ENCODE measurements at regions not wholly inside any gene's neighbourhood (a gene's known extent, or its start where the extent isn't known, plus 50 kb on each side); places are given as distances from the start of the nearest gene placed in this dataset.

DNA sequence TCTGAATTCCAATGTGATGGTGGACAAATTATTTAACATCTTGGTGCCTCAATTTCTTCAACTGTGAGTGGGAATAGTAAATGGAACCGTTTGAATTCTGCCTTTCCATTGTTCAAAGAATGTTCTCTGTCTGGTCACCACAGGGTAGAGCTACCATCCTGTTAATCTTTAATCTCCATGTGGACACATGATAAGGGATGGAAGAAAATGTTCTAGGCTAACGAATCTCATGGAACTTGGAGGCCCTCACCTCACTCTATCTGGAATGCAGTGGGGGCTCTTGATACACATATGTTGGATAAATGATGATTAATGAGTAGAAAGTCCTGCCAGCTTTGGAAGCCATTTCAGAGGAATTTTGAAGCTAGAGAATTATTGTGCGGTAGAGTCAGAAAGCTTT, 118.5 kb upstream of the HABP2 start:
- TF ChIP-seq POLR2AphosphoS5 (IDR thresholded peaks at IDR 0.05) (no peak), EP300 (IDR thresholded peaks at IDR 0.05; ENCODE audit: low read depth) (no peak), POLR2A (IDR thresholded peaks at IDR 0.05) (no peak)
- TF ChIP-seq, protein P1, sequence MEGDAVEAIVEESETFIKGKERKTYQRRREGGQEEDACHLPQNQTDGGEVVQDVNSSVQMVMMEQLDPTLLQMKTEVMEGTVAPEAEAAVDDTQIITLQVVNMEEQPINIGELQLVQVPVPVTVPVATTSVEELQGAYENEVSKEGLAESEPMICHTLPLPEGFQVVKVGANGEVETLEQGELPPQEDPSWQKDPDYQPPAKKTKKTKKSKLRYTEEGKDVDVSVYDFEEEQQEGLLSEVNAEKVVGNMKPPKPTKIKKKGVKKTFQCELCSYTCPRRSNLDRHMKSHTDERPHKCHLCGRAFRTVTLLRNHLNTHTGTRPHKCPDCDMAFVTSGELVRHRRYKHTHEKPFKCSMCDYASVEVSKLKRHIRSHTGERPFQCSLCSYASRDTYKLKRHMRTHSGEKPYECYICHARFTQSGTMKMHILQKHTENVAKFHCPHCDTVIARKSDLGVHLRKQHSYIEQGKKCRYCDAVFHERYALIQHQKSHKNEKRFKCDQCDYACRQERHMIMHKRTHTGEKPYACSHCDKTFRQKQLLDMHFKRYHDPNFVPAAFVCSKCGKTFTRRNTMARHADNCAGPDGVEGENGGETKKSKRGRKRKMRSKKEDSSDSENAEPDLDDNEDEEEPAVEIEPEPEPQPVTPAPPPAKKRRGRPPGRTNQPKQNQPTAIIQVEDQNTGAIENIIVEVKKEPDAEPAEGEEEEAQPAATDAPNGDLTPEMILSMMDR (IDR thresholded peaks at IDR 0.05): no peak
- no peak overlapping the region for H3K4me3 ChIP-seq
- no peaks in the 10 kb centered on the region for H3K9me3 ChIP-seq
- no peaks in the 10 kb centered on the region for H3K27me3 ChIP-seq
- H3K27ac ChIP-seq: no peak overlapping the region
- in situ Hi-C loops (cut with MboI; ENCODE audit: low pct_ligation_motif_present in 1 of 4, low pct_unique_long_range_greater_than_20kb in 1 of 4, low sequenced_read_pairs in 3 of 4): no loop called here
- DNase-seq: no peak
- intact Hi-C loops (cut with DNase I; ENCODE audit: low total_unique reads): no loop called here
- H3K36me3 ChIP-seq: no peaks in the 10 kb centered on the region
- 61 to 63% methylated on average over 3 of the region's 3 CpGs for WGBS, 2 donors (ENCODE audit: low coverage in 1 of 2)
- no peaks in the 10 kb centered on the region for H3K4me1 ChIP-seq

DNA sequence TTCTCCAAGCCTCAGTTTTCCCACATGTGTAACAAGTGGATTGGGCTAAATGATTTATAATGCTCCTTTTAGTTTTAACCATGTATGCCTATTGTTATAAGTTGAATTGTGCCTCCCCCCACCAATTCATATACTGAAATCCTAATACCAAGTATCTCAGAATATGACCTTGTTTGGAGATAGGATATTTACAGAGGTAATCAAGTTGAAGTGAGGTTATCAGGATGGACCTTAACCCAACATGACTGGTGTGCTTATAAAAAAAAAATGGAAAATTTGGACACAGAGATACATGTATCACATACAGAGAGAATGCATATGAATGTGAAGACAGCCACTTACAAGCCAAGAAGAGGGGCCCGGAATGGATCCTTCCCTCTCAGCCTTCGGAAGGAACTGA, 117.9 kb upstream of the HABP2 start:
- H3K27ac ChIP-seq: no peak overlapping the region
- in situ Hi-C loops (cut with MboI; ENCODE audit: low pct_ligation_motif_present in 1 of 4, low pct_unique_long_range_greater_than_20kb in 1 of 4, low sequenced_read_pairs in 3 of 4): no loop called here
- intact Hi-C loops (cut with DNase I; ENCODE audit: low total_unique reads): no loop called here
- H3K9me3 ChIP-seq: no peaks in the 10 kb centered on the region
- TF ChIP-seq, protein P1 (IDR thresholded peaks at IDR 0.05): no peak
- TF ChIP-seq EP300 (IDR thresholded peaks at IDR 0.05; ENCODE audit: low read depth): no peak
- 86 to 100% methylated on average over 2 of the region's 2 CpGs for WGBS, 2 donors (ENCODE audit: low coverage in 1 of 2)
- no peak for DNase-seq
- H3K27me3 ChIP-seq: no peaks in the 10 kb centered on the region
- H3K36me3 ChIP-seq: no peaks in the 10 kb centered on the region
- no peaks in the 10 kb centered on the region for H3K4me1 ChIP-seq
- H3K4me3 ChIP-seq: no peak overlapping the region

DNA sequence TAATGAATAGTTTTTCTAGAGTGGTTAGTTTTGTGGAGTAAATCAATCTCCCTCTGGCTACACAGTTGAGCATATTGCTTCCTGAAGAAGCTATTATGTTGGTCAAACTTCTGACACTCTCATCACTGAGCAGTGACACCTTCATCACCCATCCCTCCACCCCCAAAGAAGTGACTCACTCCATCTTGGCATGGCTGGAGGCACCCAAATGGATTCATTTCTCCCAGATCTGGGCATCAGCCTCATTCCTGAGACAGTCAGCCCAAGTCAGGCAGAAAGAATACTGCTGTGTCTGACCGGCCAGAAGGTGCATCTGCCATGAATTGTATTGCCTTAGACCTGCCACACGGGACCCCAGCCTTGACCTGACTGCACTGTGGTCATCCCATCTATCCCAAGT, 117.0 kb upstream of the HABP2 start:
- in situ Hi-C loops (cut with MboI; ENCODE audit: low pct_ligation_motif_present in 1 of 4, low pct_unique_long_range_greater_than_20kb in 1 of 4, low sequenced_read_pairs in 3 of 4): no loop called here
- Histone ChIP-seq H3K27ac (no peak overlapping the region), H3K36me3 (no peaks in the 10 kb centered on the region), H3K4me1 (no peaks in the 10 kb centered on the region), H3K27me3 (no peaks in the 10 kb centered on the region), H3K9me3 (no peaks in the 10 kb centered on the region), H3K4me3 (no peak overlapping the region)
- 100% methylated on average over 2 of the region's 2 CpGs; no CpG with 5 or more reads in 1 of the 2 donors for WGBS, 2 donors (ENCODE audit: low coverage in 1 of 2)
- TF ChIP-seq POLR2A (IDR thresholded peaks at IDR 0.05) (no peak), POLR2AphosphoS5 (IDR thresholded peaks at IDR 0.05) (no peak), EP300 (IDR thresholded peaks at IDR 0.05; ENCODE audit: low read depth) (no peak)
- TF ChIP-seq, protein P1 (IDR thresholded peaks at IDR 0.05): no peak
- intact Hi-C loops (cut with DNase I; ENCODE audit: low total_unique reads): no loop called here
- no peak for DNase-seq

DNA sequence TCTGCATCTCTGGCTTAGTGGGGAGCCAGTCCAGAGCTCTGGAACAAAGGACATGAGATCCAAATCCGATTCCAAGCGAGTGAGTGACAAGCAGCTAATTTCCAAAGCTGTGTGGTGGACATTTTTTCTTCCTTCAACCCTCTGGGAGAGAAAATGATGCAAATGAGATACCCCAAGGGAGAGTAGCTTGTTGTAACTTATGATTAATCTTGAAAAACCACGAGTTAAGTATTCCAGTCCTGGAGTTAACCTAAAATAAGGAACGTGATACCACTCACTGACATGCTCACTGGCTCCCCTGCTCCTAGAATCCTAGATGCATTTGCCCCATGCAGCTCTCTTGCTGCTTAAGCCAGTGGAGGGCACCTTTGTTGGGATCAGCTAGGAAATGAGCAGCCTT, 116.0 kb upstream of the HABP2 start:
- no peak overlapping the region for H3K4me3 ChIP-seq

More for the DNA sequence above, 116.0 kb upstream of the HABP2 start:
- Histone ChIP-seq H3K4me1 (no peaks in the 10 kb centered on the region), H3K36me3 (no peaks in the 10 kb centered on the region), H3K27me3 (no peaks in the 10 kb centered on the region), H3K27ac (no peak overlapping the region), H3K9me3 (no peaks in the 10 kb centered on the region)
- in situ Hi-C loops (cut with MboI; ENCODE audit: low pct_ligation_motif_present in 1 of 4, low pct_unique_long_range_greater_than_20kb in 1 of 4, low sequenced_read_pairs in 3 of 4): no loop called here
- TF ChIP-seq POLR2A (IDR thresholded peaks at IDR 0.05): no peak
- TF ChIP-seq, protein P1 (IDR thresholded peaks at IDR 0.05): no peak
- no peak for TF ChIP-seq POLR2AphosphoS5 (IDR thresholded peaks at IDR 0.05)
- TF ChIP-seq EP300 (IDR thresholded peaks at IDR 0.05; ENCODE audit: low read depth): no peak
- WGBS, 2 donors (ENCODE audit: low coverage in 1 of 2): 57 to 64% methylated on average over 2 to 4 of the region's 4 CpGs
- DNase-seq: no peak
- intact Hi-C loops (cut with DNase I; ENCODE audit: low total_unique reads): no loop called here
